H1 (cell line): ENCODE measurements at regions not wholly inside any gene's neighbourhood (a gene's known extent, or its start where the extent isn't known, plus 50 kb on each side); places are given as distances from the start of the nearest gene placed in this dataset.

Experiments
- CTCF ChIA-PET: fragments of 300-600 bp; sonication (Branson Sonifier 250); formaldehyde crosslinking; loops from one replicate; lab custom pipeline; 2021; ENCODE audit not compliant: partially characterized antibody; lab: Charles Lee
- POLR2A ChIA-PET: fragments of 300-600 bp; sonication (Branson Sonifier 250); formaldehyde crosslinking; loops from one replicate; lab custom pipeline; 2021; ENCODE audit warnings: inconsistent platforms; ENCODE audit not compliant: partially characterized antibody; lab: Charles Lee
- DNase-seq, 2 experiments: peaks; one replicate each; pipeline versions ENCODE4 v3.0.0 to v3.0.0-alpha.2; 2010 to 2022; ENCODE audit warnings: low spot score in 2 of 2, low read depth in 1 of 2, mixed read lengths in 1 of 2
- FAIRE-seq: peaks from 2 replicates; lab custom pipeline; 2011; peaks lifted over from hg19 to GRCh38; lab: Jason Lieb, UNC
- H2AFZ ChIP-seq: 2 replicates; pipeline ENCODE4 v1.8.1; 2012; ENCODE audit warnings: low read length, inconsistent platforms
- H2AK5ac ChIP-seq: 2 replicates; pipeline ENCODE4 v1.6.1; 2013; ENCODE audit warnings: low read depth, low read length
- H2BK120ac ChIP-seq: replicated peaks from 2 replicates; pipeline ENCODE3; 2013; ENCODE audit warnings: low read depth, low read length, inconsistent platforms
- H2BK12ac ChIP-seq: 2 replicates; pipeline ENCODE4 v1.6.1; 2013; ENCODE audit warnings: low read depth, low read length
- H2BK15ac ChIP-seq: 2 replicates; pipeline ENCODE4 v1.6.1; 2013; ENCODE audit warnings: low read length
- H2BK20ac ChIP-seq: 2 replicates; pipeline ENCODE4 v1.6.1; 2013; ENCODE audit warnings: low read length
- H2BK5ac ChIP-seq: 2 replicates; pipeline ENCODE4 v1.6.1; 2013; ENCODE audit warnings: low read depth, low read length
- H3K14ac ChIP-seq: 2 replicates; pipeline ENCODE4 v1.6.1; 2013; ENCODE audit warnings: inconsistent platforms; ENCODE audit not compliant: insufficient read length
- H3K18ac ChIP-seq: 2 replicates; pipeline ENCODE4 v1.6.1; 2013; ENCODE audit warnings: low read length; ENCODE audit errors: extremely low read depth
- H3K23ac ChIP-seq: 2 replicates; pipeline ENCODE4 v1.6.1; 2013; ENCODE audit warnings: inconsistent platforms; ENCODE audit not compliant: insufficient read length
- H3K23me2 ChIP-seq: 2 replicates; pipeline ENCODE4 v1.6.1; 2013; ENCODE audit warnings: low read depth, low read length
- H3K27ac ChIP-seq: 2 replicates; pipeline ENCODE4 v1.6.1; 2011; ENCODE audit warnings: low read depth, low read length, inconsistent platforms
- H3K27me3 ChIP-seq, 4 experiments: replicated peaks in 1 of 4; 1 replicate in 1 of 4; 2 replicates in 3 of 4; pipeline versions ENCODE4 v1.6.1 to v1.8.1; 2011 to 2013; ENCODE audit warnings: low read length in 3 of 4, mild to moderate bottlenecking in 3 of 4, inconsistent platforms in 2 of 4, mixed read lengths in 2 of 4, moderate library complexity in 1 of 4; ENCODE audit not compliant: control insufficient read depth in 3 of 4, insufficient read depth in 3 of 4; ENCODE audit errors: extremely low read depth in 1 of 4
- H3K36me3 ChIP-seq, 4 experiments: 2 replicates each; pipeline versions ENCODE4 v1.6.1 to v1.8.1; 2011 to 2013; ENCODE audit warnings: mild to moderate bottlenecking in 4 of 4, low read length in 3 of 4, moderate library complexity in 2 of 4, control low read depth in 1 of 4, inconsistent platforms in 1 of 4; ENCODE audit not compliant: insufficient read depth in 4 of 4, control insufficient read depth in 2 of 4
- H3K4ac ChIP-seq: replicated peaks from 2 replicates; pipeline ENCODE3; 2013; ENCODE audit warnings: low read length, low read depth, mixed read lengths, inconsistent platforms; ENCODE audit not compliant: insufficient read length
- H3K4me1 ChIP-seq, 4 experiments: replicated peaks in 1 of 4; 1 replicate in 1 of 4; 2 replicates in 3 of 4; pipeline versions ENCODE4 v1.6.1 to v1.8.1; 2011 to 2013; ENCODE audit warnings: low read length in 3 of 4, inconsistent platforms in 2 of 4, mixed read lengths in 1 of 4; ENCODE audit not compliant: insufficient read depth in 4 of 4, control insufficient read depth in 3 of 4
- H3K4me2 ChIP-seq, 2 experiments: 2 replicates each; pipeline versions ENCODE4 v1.6.1 to v1.8.1; 2011 to 2013; ENCODE audit warnings: low read depth in 2 of 2, low read length in 2 of 2, control low read depth in 1 of 2, inconsistent platforms in 1 of 2, mild to moderate bottlenecking in 1 of 2; ENCODE audit not compliant: insufficient read depth in 1 of 2
- H3K4me3 ChIP-seq, 4 experiments: fragments of 200-600, 300-600 bp in 1 of 4; sonication (generic), shearing (Covaris generic), sonication (Bioruptor Twin) in 1 of 4; 2 replicates each; pipeline versions ENCODE4 v1.5.1 to v1.8.1; 2011 to 2016; ENCODE audit warnings: low read length in 4 of 4, low read depth in 3 of 4, control low read depth in 2 of 4, inconsistent platforms in 2 of 4, mild to moderate bottlenecking in 2 of 4, mixed read lengths in 1 of 4, moderate library complexity in 1 of 4; ENCODE audit not compliant: insufficient read depth in 2 of 4; ENCODE audit errors: extremely low read depth in 1 of 4
- H3K56ac ChIP-seq: replicated peaks from 2 replicates; pipeline ENCODE3; 2013; ENCODE audit warnings: low read depth, mild to moderate bottlenecking, mixed read lengths, low read length, inconsistent platforms; ENCODE audit not compliant: insufficient read length
- H3K79me1 ChIP-seq: 2 replicates; pipeline ENCODE4 v1.6.1; 2013; ENCODE audit warnings: low read depth, low read length, control low read depth
- H3K79me2 ChIP-seq, 2 experiments: 2 replicates each; pipeline versions ENCODE4 v1.6.1 to v1.8.1; 2012 to 2013; ENCODE audit warnings: low read length in 2 of 2, mild to moderate bottlenecking in 2 of 2, inconsistent platforms in 1 of 2; ENCODE audit not compliant: insufficient read depth in 2 of 2, control insufficient read depth in 1 of 2
- H3K9ac ChIP-seq, 4 experiments: replicated peaks in 1 of 4; 1 replicate in 1 of 4; 2 replicates in 3 of 4; pipeline versions ENCODE4 v1.6.1 to v1.8.1; 2011 to 2013; ENCODE audit warnings: low read depth in 3 of 4, low read length in 3 of 4, control low read depth in 2 of 4, mild to moderate bottlenecking in 2 of 4, moderate library complexity in 2 of 4, inconsistent platforms in 1 of 4; ENCODE audit errors: extremely low read depth in 1 of 4
- H3K9me3 ChIP-seq, 2 experiments: 2 replicates each; pipeline versions ENCODE4 v1.6.1 to v1.8.1; 2012 to 2013; ENCODE audit warnings: mild to moderate bottlenecking in 2 of 2, moderate library complexity in 2 of 2, control low read depth in 1 of 2, inconsistent platforms in 1 of 2, low read depth in 1 of 2, low read length in 1 of 2, mixed read lengths in 1 of 2; ENCODE audit not compliant: insufficient read depth in 2 of 2
- H4K20me1 ChIP-seq, 2 experiments: replicated peaks in 1 of 2; 2 replicates each; pipeline versions ENCODE3 to v1.8.1; 2011 to 2013; ENCODE audit warnings: inconsistent platforms in 2 of 2, low read length in 2 of 2, mild to moderate bottlenecking in 1 of 2; ENCODE audit not compliant: insufficient read depth in 2 of 2, control insufficient read depth in 1 of 2
- H4K5ac ChIP-seq: 2 replicates; pipeline ENCODE4 v1.6.1; 2013; ENCODE audit warnings: low read length, low read depth, mixed read lengths, inconsistent platforms; ENCODE audit not compliant: insufficient read length
- H4K8ac ChIP-seq: 2 replicates; pipeline ENCODE4 v1.8.0; 2013; ENCODE audit warnings: mild to moderate bottlenecking, moderate library complexity, low read length, inconsistent platforms; ENCODE audit not compliant: insufficient read depth; ENCODE audit errors: extremely low read depth
- H4K91ac ChIP-seq: replicated peaks from 2 replicates; pipeline ENCODE3; 2013; ENCODE audit warnings: low read length, mixed read lengths, inconsistent platforms; ENCODE audit not compliant: insufficient read length
- POLR2AphosphoS5 ChIP-seq: IDR thresholded peaks from 2 replicates; pipeline ENCODE4 v1.6.1; 2011; ENCODE audit warnings: low read depth, low read length
- POU5F1 ChIP-seq: IDR thresholded peaks from 2 replicates; pipeline ENCODE4 v1.6.1; 2011; ENCODE audit warnings: low read depth, mild to moderate bottlenecking, low read length, moderate library complexity
- SAP30 ChIP-seq: fragments of 300-600 bp; sonication (generic); IDR thresholded peaks from 2 replicates; pipeline ENCODE4 v1.7.1; 2012; ENCODE audit warnings: low read length, moderate library complexity, mild to moderate bottlenecking, inconsistent platforms; ENCODE audit not compliant: insufficient read depth, insufficient replicate concordance
- SP2 ChIP-seq: IDR thresholded peaks from 2 replicates; pipeline ENCODE4 v1.6.1; 2012; ENCODE audit warnings: mild to moderate bottlenecking, low read length, inconsistent platforms
- SP4 ChIP-seq: IDR thresholded peaks from 2 replicates; pipeline ENCODE4 v1.6.1; 2012; ENCODE audit warnings: low read length, inconsistent platforms
- WGBS, 2 experiments: shearing (Covaris generic) in 1 of 2; methylation state at CpG; one replicate each; pipeline versions ENCODE4 v1.1.6 to v1.1.7; 2013 to 2015; ENCODE audit warnings: low lambda C conversion rate in 2 of 2, mixed read lengths in 2 of 2, inconsistent platforms in 1 of 2, low coverage in 1 of 2, missing lambda C conversion rate in 1 of 2; ENCODE audit not compliant: insufficient replicate concordance in 2 of 2, insufficient coverage in 1 of 2, insufficient read length in 1 of 2; ENCODE audit errors: extremely low coverage in 1 of 2, missing lambda C conversion rate in 1 of 2; 5-methylcytosine and 5-hydroxymethylcytosine counted together
- TF ChIP-seq, protein P1 (sequence below), 3 experiments: IDR thresholded peaks; 1 replicate in 2 of 3; 2 replicates in 1 of 3; pipeline versions ENCODE4 v1.5.1 to v1.6.1; 2011; ENCODE audit warnings: low read length in 3 of 3, mild to moderate bottlenecking in 3 of 3, inconsistent platforms in 2 of 3, low read depth in 1 of 3, moderate library complexity in 1 of 3; ENCODE audit not compliant: insufficient read depth in 1 of 3; ENCODE audit errors: control extremely low read depth in 1 of 3

DNA sequence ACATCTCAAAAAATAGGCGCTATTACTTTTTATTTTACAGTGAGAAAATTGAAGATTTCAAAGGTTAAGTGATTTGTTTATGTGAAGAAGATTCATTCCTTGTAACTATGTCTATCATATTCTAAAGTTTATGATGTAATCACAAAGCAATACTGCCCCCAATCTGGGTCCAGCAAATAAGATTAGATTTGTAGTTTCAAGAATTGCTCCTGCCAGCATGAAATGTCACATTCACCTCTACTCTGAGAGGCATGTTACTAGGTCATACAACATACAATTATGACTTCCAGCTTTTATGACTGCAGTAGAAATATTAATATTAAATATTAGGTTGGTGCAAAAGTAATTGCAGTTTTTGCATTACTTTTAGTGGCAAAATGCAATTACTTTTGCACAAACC is 976.2 kb downstream of the FSTL5 start:
- no peak overlapping the region for H2BK12ac ChIP-seq
- DNase-seq, result no peak
- H3K23me2 ChIP-seq, result no peaks in the 10 kb centered on the region
- no peak overlapping the region for H3K18ac ChIP-seq
- WGBS, 2 experiments, result 95% methylated on average over 1 of the region's 1 CpG; no CpG with 5 or more reads in 1 of the 2 experiments
- no peaks in the 10 kb centered on the region for H4K20me1 ChIP-seq
- no peak overlapping the region for H2AFZ ChIP-seq
- no peak for FAIRE-seq
- H3K14ac ChIP-seq, result no peak overlapping the region
- H2BK15ac ChIP-seq, result no peak overlapping the region
- H2BK120ac ChIP-seq, result no peak overlapping the region
- CTCF ChIA-PET, result interaction anchor here (0.7 kb wide), 1 partner anchor 835 kb away, joined by 3 read pairs; no protein-coding TSS in a partner anchor
- H3K27ac ChIP-seq, result no peak overlapping the region
- H4K8ac ChIP-seq, result no peak overlapping the region
- H3K36me3 ChIP-seq, result no peaks in the 10 kb centered on the region
- no peaks in the 10 kb centered on the region for H3K79me2 ChIP-seq
- H3K4ac ChIP-seq, result no peak overlapping the region
- H3K4me3 ChIP-seq, result no peak overlapping the region
- no peak overlapping the region for H3K23ac ChIP-seq
- no peaks in the 10 kb centered on the region for H3K79me1 ChIP-seq
- H2BK20ac ChIP-seq, result no peak overlapping the region
- no peak overlapping the region for H4K5ac ChIP-seq
- no peak overlapping the region for H3K56ac ChIP-seq
- POLR2A ChIA-PET, result interaction anchor here (0.5 kb wide), 1 partner anchor 406 kb away, joined by 3 read pairs; no protein-coding TSS in a partner anchor
- TF ChIP-seq SP2 (no peak), POLR2AphosphoS5 (no peak), POU5F1 (no peak), SAP30 (no peak), SP4 (no peak)
- TF ChIP-seq, protein P1, sequence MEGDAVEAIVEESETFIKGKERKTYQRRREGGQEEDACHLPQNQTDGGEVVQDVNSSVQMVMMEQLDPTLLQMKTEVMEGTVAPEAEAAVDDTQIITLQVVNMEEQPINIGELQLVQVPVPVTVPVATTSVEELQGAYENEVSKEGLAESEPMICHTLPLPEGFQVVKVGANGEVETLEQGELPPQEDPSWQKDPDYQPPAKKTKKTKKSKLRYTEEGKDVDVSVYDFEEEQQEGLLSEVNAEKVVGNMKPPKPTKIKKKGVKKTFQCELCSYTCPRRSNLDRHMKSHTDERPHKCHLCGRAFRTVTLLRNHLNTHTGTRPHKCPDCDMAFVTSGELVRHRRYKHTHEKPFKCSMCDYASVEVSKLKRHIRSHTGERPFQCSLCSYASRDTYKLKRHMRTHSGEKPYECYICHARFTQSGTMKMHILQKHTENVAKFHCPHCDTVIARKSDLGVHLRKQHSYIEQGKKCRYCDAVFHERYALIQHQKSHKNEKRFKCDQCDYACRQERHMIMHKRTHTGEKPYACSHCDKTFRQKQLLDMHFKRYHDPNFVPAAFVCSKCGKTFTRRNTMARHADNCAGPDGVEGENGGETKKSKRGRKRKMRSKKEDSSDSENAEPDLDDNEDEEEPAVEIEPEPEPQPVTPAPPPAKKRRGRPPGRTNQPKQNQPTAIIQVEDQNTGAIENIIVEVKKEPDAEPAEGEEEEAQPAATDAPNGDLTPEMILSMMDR (IDR thresholded peaks at IDR 0.05; ENCODE audit: control extremely low read depth in 1 of 3, insufficient read depth in 1 of 3, low read depth in 1 of 3, low read length in 3 of 3), result no peak
- H3K9ac ChIP-seq, result no peak overlapping the region
- H3K4me2 ChIP-seq, result no peak overlapping the region
- H4K91ac ChIP-seq, result no peak overlapping the region
- H2AK5ac ChIP-seq, result no peak overlapping the region
- no peak overlapping the region for H2BK5ac ChIP-seq
- peaks cover 0 to 10% (median 2%) of the 10 kb centered on the region in 4 experiments; a peak in 4 of 7 replicates for H3K4me1 ChIP-seq
- no peaks in the 10 kb centered on the region for H3K27me3 ChIP-seq
- H3K9me3 ChIP-seq, result no peaks in the 10 kb centered on the region
